Fibroblast of lung (primary cell): ENCODE measurements at regions not wholly inside any gene's neighbourhood (a gene's known extent, or its start where the extent isn't known, plus 50 kb on each side); places are given as distances from the start of the nearest gene placed in this dataset.
"Not testable (repeated sequence)": the region's sequence is repeated elsewhere in the genome, so short reads cannot be mapped to it uniquely, and the experiment has no call there.

Source experiments
- DNase-seq, 2 donors: peaks; one replicate each; pipeline versions ENCODE4 v3.0.0 to v3.0.0-alpha.2; 2010; ENCODE audit warnings: low read depth in 2 of 2
- H2AFZ ChIP-seq: 2 replicates; pipeline ENCODE4 v1.5.1; 2012; ENCODE audit warnings: low read length, control low read depth, inconsistent platforms
- H3K27ac ChIP-seq: 2 replicates; pipeline ENCODE4 v1.5.1; 2011; ENCODE audit warnings: low read length, control low read depth; ENCODE audit not compliant: insufficient read depth
- H3K27me3 ChIP-seq: 2 replicates; pipeline ENCODE4 v1.5.1; 2011; ENCODE audit warnings: mild to moderate bottlenecking, low read length; ENCODE audit not compliant: control insufficient read depth, insufficient read depth
- H3K36me3 ChIP-seq: 2 replicates; pipeline ENCODE4 v1.5.1; 2011; ENCODE audit warnings: low read length; ENCODE audit not compliant: control insufficient read depth, insufficient read depth
- H3K4me1 ChIP-seq: 2 replicates; pipeline ENCODE4 v1.5.1; 2011; ENCODE audit warnings: low read length; ENCODE audit not compliant: control insufficient read depth, insufficient read depth; ENCODE audit errors: extremely low read depth
- H3K4me2 ChIP-seq: 2 replicates; pipeline ENCODE4 v1.5.1; 2011; ENCODE audit warnings: low read length, control low read depth; ENCODE audit not compliant: insufficient read depth; ENCODE audit errors: extremely low read depth
- H3K4me3 ChIP-seq, 4 experiments: fragments of 200-600 bp in 1 of 4; sonication (generic) in 1 of 4; replicated peaks in 1 of 4; 2 replicates each; pipeline ENCODE4 v1.5.1; 2011 to 2016; ENCODE audit warnings: low read length in 4 of 4, low read depth in 3 of 4, mild to moderate bottlenecking in 3 of 4, control low read depth in 2 of 4, inconsistent platforms in 1 of 4, mixed read lengths in 1 of 4; ENCODE audit not compliant: insufficient read depth in 1 of 4; ENCODE audit errors: control extremely low read depth in 1 of 4
- H3K79me2 ChIP-seq: 2 replicates; pipeline ENCODE4 v1.5.1; 2012; ENCODE audit warnings: mild to moderate bottlenecking, low read length, inconsistent platforms; ENCODE audit not compliant: control insufficient read depth, insufficient read depth
- H3K9ac ChIP-seq: 2 replicates; pipeline ENCODE4 v1.5.1; 2011; ENCODE audit warnings: mild to moderate bottlenecking, low read length, control low read depth; ENCODE audit not compliant: insufficient read depth
- H3K9me3 ChIP-seq: 2 replicates; pipeline ENCODE4 v1.5.1; 2012; ENCODE audit warnings: low read depth, low read length; ENCODE audit not compliant: control insufficient read depth, insufficient read depth
- H4K20me1 ChIP-seq: 2 replicates; pipeline ENCODE4 v1.5.1; 2011; ENCODE audit warnings: low read length; ENCODE audit not compliant: control insufficient read depth, insufficient read depth; ENCODE audit errors: extremely low read depth
- EZH2 ChIP-seq: IDR thresholded peaks from 2 replicates; pipeline ENCODE4 v1.5.1; 2012; ENCODE audit warnings: low read length, control low read depth, mild to moderate bottlenecking; ENCODE audit errors: missing control alignments
- TF ChIP-seq, protein P1 (sequence below), 2 donors: IDR thresholded peaks in 1 of 2; conservative IDR thresholded peaks in 1 of 2; 1 replicate in 1 of 2; 2 replicates in 1 of 2; pipeline ENCODE4 v1.5.1; 2011 to 2012; ENCODE audit warnings: low read length in 2 of 2, control low read depth in 1 of 2, inconsistent platforms in 1 of 2, low read depth in 1 of 2, mild to moderate bottlenecking in 1 of 2

DNA sequence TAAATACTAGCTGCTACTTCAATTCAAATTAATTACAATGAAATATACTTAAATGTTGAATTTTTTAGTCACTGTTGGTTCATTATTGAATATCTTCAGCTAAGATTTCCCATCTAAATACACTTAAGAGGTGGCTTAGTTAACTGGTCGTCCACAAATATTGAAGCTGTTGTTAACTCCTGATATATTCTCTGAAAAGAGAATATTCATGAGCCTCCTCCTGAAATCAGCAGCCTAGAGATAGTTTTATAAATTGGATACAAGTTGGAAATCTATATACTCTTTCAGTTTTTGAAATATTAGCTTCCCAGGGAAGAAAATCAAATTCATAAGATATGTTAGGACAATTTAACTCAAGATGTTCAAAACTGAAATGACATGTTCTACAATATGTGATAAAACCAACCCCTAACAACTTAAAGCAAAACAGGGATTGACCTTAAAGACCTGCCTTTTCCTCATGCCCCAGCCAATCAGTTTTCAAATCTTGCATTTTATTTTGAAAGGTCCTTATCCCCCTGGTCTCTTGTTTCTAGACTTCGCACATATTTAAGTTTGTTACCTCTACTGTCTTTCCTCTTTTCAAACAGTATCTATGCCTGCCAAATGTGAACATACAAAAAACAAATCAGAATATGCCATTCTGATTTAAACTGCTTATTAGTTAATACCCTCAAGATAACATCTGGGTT lies 2784.9 kb downstream of the RPIA start:
- H3K79me2 ChIP-seq, H3K4me3 ChIP-seq, H3K9ac ChIP-seq, H4K20me1 ChIP-seq, H3K4me1 ChIP-seq, H3K4me2 ChIP-seq, H3K27me3 ChIP-seq, H2AFZ ChIP-seq, DNase-seq, H3K9me3 ChIP-seq, H3K36me3 ChIP-seq, H3K27ac ChIP-seq: not testable (repeated sequence)

DNA sequence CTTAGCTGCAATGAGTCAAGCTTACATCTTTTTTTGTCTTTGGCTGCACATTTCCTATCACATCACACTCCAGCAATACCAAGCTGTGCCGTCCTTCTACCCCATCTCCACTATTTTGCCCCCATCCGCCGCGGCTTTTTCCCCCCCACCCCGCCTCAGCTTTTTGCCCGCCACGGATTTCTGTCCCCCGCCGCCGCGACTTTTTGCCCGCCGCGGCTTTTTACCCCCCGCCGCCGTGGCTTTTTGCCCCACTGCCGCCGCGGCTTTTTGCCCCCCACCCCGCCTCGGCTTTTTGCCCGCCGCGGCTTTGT lies 2785.4 kb downstream of the RPIA start:
- not testable (repeated sequence) for H3K4me1 ChIP-seq, H2AFZ ChIP-seq, H3K9ac ChIP-seq, H3K27me3 ChIP-seq, H3K27ac ChIP-seq, H4K20me1 ChIP-seq, DNase-seq, H3K79me2 ChIP-seq, H3K9me3 ChIP-seq, H3K4me3 ChIP-seq, H3K4me2 ChIP-seq, H3K36me3 ChIP-seq
- peak; percentile 95 for TF ChIP-seq EZH2

DNA sequence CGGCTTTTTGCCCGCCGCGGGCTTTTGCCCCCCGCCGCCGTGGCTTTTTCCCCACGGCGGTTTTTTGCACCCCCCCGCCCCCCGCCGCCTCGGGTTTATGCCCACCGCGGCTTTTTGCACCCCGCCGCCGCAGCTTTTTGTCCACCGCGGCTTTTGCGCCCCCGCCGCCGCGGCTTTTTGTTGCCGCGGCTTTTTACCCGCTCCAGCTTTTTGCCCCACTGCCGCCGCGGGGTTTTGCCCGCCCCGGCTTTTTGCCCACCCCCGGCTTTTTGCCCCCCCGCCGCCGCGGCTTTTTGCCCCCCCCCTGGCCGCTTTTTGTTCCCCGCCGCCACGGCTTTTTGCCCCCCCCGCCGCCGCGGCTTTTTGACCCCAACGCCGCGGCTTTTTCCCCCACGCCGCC lies 2785.8 kb downstream of the RPIA start:
- H3K27me3 ChIP-seq, H3K4me2 ChIP-seq, H3K79me2 ChIP-seq, H3K36me3 ChIP-seq, H3K4me1 ChIP-seq, DNase-seq, H4K20me1 ChIP-seq, H3K9ac ChIP-seq, H3K27ac ChIP-seq, H2AFZ ChIP-seq, H3K9me3 ChIP-seq: not testable (repeated sequence)
- H3K4me3 ChIP-seq, result peak overlapping the region in 1 of 4 experiments; percentile 58

DNA sequence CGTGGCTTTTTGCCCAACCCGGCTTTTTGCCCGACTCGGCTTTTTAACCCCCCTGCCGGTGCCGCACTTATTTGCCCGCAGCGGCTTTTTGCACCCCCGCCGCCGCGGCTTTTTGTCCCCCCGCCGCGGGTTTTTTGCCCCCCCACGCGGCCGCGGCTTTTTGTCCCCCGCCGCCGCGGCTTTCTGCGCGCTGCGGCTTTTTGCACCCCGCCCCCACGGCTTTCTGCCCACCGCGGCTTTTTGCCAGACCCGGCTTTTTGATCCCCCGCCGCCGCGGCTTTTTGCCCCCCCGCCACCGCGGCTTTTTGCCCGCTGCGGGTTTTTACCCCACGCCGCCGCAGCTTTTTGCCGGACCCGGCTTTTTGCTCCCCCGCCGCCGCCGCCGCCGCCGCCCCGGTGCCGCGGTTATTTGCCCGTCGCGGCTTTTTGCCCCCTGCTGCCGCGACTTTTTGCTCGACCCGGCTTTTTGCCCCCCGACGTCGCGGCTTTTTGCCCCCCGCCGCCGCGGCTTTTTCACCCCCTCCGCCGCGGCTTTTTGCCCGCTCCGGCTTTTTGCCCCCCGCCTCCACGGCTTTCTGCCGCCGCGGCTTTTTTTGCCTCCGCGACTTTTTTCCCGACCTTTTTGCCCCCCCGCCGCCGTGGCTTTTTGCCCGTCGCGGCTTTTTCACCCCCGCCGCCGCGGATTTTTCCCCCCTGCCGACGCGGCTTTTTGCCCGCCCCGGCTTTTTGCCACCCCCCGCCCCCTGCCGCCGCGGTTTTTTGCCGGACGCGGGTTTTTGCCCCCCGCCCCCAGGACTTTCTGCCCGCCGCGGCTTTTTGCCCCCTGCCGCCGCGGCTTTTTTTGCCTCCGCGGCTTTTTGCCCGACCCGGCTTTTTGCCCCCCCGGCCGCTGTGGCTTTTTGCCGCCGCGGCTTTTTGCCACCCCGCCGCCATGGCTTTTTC lies 2786.5 kb downstream of the RPIA start:
- peak; percentile 96 for TF ChIP-seq EZH2
- TF ChIP-seq, protein P1, sequence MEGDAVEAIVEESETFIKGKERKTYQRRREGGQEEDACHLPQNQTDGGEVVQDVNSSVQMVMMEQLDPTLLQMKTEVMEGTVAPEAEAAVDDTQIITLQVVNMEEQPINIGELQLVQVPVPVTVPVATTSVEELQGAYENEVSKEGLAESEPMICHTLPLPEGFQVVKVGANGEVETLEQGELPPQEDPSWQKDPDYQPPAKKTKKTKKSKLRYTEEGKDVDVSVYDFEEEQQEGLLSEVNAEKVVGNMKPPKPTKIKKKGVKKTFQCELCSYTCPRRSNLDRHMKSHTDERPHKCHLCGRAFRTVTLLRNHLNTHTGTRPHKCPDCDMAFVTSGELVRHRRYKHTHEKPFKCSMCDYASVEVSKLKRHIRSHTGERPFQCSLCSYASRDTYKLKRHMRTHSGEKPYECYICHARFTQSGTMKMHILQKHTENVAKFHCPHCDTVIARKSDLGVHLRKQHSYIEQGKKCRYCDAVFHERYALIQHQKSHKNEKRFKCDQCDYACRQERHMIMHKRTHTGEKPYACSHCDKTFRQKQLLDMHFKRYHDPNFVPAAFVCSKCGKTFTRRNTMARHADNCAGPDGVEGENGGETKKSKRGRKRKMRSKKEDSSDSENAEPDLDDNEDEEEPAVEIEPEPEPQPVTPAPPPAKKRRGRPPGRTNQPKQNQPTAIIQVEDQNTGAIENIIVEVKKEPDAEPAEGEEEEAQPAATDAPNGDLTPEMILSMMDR (conservative IDR thresholded peaks at IDR 0.05 in 1 of 2, IDR thresholded peaks at IDR 0.05 in 1 of 2; ENCODE audit: low read depth in 1 of 2, low read length in 2 of 2), result no peak
- DNase-seq, result peak in 1 of 2 donors; percentile 14
- Histone ChIP-seq H2AFZ (no peak overlapping the region), H3K79me2 (no peaks in the 10 kb centered on the region), H3K36me3 (no peaks in the 10 kb centered on the region), H3K4me1 (no peaks in the 10 kb centered on the region), H3K4me3 (peak overlapping the region in 2 of 4 experiments; percentile 38 to 58), H4K20me1 (no peaks in the 10 kb centered on the region), H3K4me2 (peak overlapping the region; percentile 13), H3K27me3 (peaks cover 8% of the 10 kb centered on the region), H3K27ac (no peak overlapping the region), H3K9ac (no peak overlapping the region), H3K9me3 (no peaks in the 10 kb centered on the region)
